ACC112 (cell line): ENCODE measurements at regions not wholly inside any gene's neighbourhood (a gene's known extent, or its start where the extent isn't known, plus 50 kb on each side); places are given as distances from the start of the nearest gene placed in this dataset.
A peak's percentile ranks its signal among the peaks of the same experiment; 100 is the strongest.
"Not testable (repeated sequence)": the region's sequence is repeated elsewhere in the genome, so short reads cannot be mapped to it uniquely, and the experiment has no call there.

Source experiments
- H2AFZ ChIP-seq: fragments of 200-600 bp; sonication (generic); one replicate; pipeline ENCODE4 v1.6.0; 2017; ENCODE audit warnings: antibody characterized with exemption, low read length; ENCODE audit not compliant: unreplicated experiment
- H3K27ac ChIP-seq: fragments of 200-600 bp; sonication (generic); 2 replicates; pipeline ENCODE4 v1.5.1; 2014; ENCODE audit warnings: low read depth, mild to moderate bottlenecking, antibody characterized with exemption, low read length, moderate library complexity
- H3K27me3 ChIP-seq: fragments of 200-600 bp; sonication (generic); 2 replicates; pipeline ENCODE4 v1.6.1; 2014; ENCODE audit warnings: mild to moderate bottlenecking, antibody characterized with exemption, low read length, moderate library complexity, mixed read lengths; ENCODE audit not compliant: insufficient read depth
- H3K36me3 ChIP-seq: fragments of 200-600 bp; sonication (generic); 2 replicates; pipeline ENCODE4 v1.6.1; 2016; ENCODE audit warnings: mild to moderate bottlenecking, antibody characterized with exemption, low read length, moderate library complexity, mixed read lengths; ENCODE audit not compliant: insufficient read depth
- H3K4me1 ChIP-seq: fragments of 200-600 bp; sonication (generic); one replicate; pipeline ENCODE4 v1.6.1; 2016; ENCODE audit warnings: low read length, mixed read lengths; ENCODE audit not compliant: insufficient read depth, unreplicated experiment, control insufficient read depth
- H3K4me3 ChIP-seq: fragments of 200-600 bp; sonication (generic); 2 replicates; pipeline ENCODE4 v1.5.1; 2014; ENCODE audit warnings: mild to moderate bottlenecking, low read depth, low read length
- H3K79me2 ChIP-seq: fragments of 200-600 bp; sonication (generic); one replicate; pipeline ENCODE4 v1.6.0; 2016; ENCODE audit warnings: low read length; ENCODE audit not compliant: control insufficient read depth, unreplicated experiment, insufficient read depth

- Histone ChIP-seq H2AFZ (no peak overlapping the region), H3K4me3 (no peak overlapping the region), H3K27ac (no peak overlapping the region), H3K79me2 (no peaks in the 10 kb centered on the region), H3K36me3 (no peaks in the 10 kb centered on the region), H3K27me3 (no peaks in the 10 kb centered on the region), H3K4me1 (peaks cover 21% of the 10 kb centered on the region)
These were observed 286.5 kb downstream of the C1D start for GRCh38 chr2:67776276-67776675.

DNA sequence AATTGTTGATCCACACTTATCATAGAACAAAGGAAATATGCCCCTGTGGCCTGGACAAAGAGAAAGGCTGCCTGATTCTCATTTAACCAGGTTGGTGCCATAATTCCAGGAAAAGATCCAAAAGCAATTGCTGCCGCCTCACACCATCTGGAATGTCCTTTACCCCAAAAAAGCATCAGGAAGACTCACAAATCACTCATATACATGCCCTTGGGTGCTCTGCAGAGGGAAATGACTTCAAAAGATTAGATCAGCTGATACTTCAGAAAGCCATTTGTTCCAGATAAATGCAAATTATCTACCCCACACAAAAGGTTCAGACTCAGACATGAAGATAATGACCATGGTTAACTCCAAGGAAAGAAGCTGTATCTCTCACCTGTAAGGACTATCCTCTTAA lies 285.8 kb downstream of the C1D start:
- H2AFZ ChIP-seq: no peak overlapping the region

GRCh38 chr2:67777836-67778429 lies 284.9 kb downstream of the C1D start:
- Histone ChIP-seq H3K4me1 (peaks cover 32% of the 10 kb centered on the region), H3K36me3 (no peaks in the 10 kb centered on the region), H3K4me3 (no peak overlapping the region), H3K27me3 (no peaks in the 10 kb centered on the region), H3K79me2 (no peaks in the 10 kb centered on the region), H2AFZ (no peak overlapping the region), H3K27ac (no peak overlapping the region)

More for the DNA sequence above, 285.8 kb downstream of the C1D start:
- no peak overlapping the region for H3K27ac ChIP-seq
- no peaks in the 10 kb centered on the region for H3K36me3 ChIP-seq
- no peak overlapping the region for H3K4me3 ChIP-seq
- H3K4me1 ChIP-seq: peaks cover 23% of the 10 kb centered on the region
- H3K27me3 ChIP-seq: no peaks in the 10 kb centered on the region
- H3K79me2 ChIP-seq: no peaks in the 10 kb centered on the region

GRCh38 chr2:67780841-67781240 lies 282.0 kb downstream of the C1D start:
- H2AFZ ChIP-seq, H3K36me3 ChIP-seq, H3K4me3 ChIP-seq, H3K79me2 ChIP-seq, H3K27me3 ChIP-seq: not testable (repeated sequence)
- peaks cover 32% of the 10 kb centered on the region for H3K4me1 ChIP-seq
- peak overlapping the region; percentile 8; the same call in 1 of the 2 replicates for H3K27ac ChIP-seq

- Histone ChIP-seq H3K27ac (no peak overlapping the region), H3K4me3 (no peak overlapping the region), H2AFZ (peak overlapping the region; percentile 7), H3K36me3 (no peaks in the 10 kb centered on the region), H3K79me2 (no peaks in the 10 kb centered on the region), H3K4me1 (peaks cover 22% of the 10 kb centered on the region), H3K27me3 (no peaks in the 10 kb centered on the region)
These were observed 280.4 kb downstream of the C1D start for GRCh38 chr2:67782443-67782842.

GRCh38 chr2:67783026-67783425 lies 279.8 kb downstream of the C1D start:
- no peak overlapping the region for H3K4me3 ChIP-seq

GRCh38 chr2:67790622-67791021 lies 272.2 kb downstream of the C1D start:
- no peak overlapping the region for H3K27ac ChIP-seq
- no peaks in the 10 kb centered on the region for H3K36me3 ChIP-seq
- no peaks in the 10 kb centered on the region for H3K27me3 ChIP-seq
- no peaks in the 10 kb centered on the region for H3K79me2 ChIP-seq
- no peak overlapping the region for H2AFZ ChIP-seq
- H3K4me1 ChIP-seq: no peaks in the 10 kb centered on the region
- H3K4me3 ChIP-seq: no peak overlapping the region

More at GRCh38 chr2:67783026-67783425, 279.8 kb downstream of the C1D start:
- no peak overlapping the region for H2AFZ ChIP-seq
- H3K36me3 ChIP-seq: no peaks in the 10 kb centered on the region
- H3K4me1 ChIP-seq: peaks cover 22% of the 10 kb centered on the region
- no peak overlapping the region for H3K27ac ChIP-seq
- no peaks in the 10 kb centered on the region for H3K79me2 ChIP-seq
- H3K27me3 ChIP-seq: no peaks in the 10 kb centered on the region

GRCh38 chr2:67792191-67792590 lies 270.6 kb downstream of the C1D start:
- Histone ChIP-seq H3K79me2 (no peaks in the 10 kb centered on the region), H2AFZ (no peak overlapping the region), H3K27me3 (no peaks in the 10 kb centered on the region), H3K4me3 (no peak overlapping the region), H3K4me1 (no peaks in the 10 kb centered on the region), H3K27ac (no peak overlapping the region), H3K36me3 (no peaks in the 10 kb centered on the region)

DNA sequence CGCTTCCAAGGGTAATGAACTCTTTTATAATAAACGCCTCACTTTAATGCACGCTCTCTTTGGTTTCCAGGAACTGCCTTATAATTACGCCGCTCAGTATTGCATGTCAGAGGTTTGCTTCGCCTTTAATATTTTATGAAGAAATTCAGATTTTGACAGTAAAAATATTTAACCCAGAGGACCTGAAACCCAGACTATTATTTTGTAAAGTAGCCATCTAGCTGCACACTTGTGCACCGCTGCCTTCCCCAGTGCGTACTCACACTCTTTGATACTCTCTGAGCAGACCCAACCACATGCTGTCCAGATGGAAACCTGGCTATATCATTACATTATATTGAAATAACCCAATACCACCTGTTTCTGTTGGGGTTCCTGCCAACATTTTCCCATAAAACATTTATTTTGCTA lies 270.1 kb downstream of the C1D start:
- Histone ChIP-seq H3K79me2 (no peaks in the 10 kb centered on the region), H3K27me3 (no peaks in the 10 kb centered on the region), H3K27ac (no peak overlapping the region)

DNA sequence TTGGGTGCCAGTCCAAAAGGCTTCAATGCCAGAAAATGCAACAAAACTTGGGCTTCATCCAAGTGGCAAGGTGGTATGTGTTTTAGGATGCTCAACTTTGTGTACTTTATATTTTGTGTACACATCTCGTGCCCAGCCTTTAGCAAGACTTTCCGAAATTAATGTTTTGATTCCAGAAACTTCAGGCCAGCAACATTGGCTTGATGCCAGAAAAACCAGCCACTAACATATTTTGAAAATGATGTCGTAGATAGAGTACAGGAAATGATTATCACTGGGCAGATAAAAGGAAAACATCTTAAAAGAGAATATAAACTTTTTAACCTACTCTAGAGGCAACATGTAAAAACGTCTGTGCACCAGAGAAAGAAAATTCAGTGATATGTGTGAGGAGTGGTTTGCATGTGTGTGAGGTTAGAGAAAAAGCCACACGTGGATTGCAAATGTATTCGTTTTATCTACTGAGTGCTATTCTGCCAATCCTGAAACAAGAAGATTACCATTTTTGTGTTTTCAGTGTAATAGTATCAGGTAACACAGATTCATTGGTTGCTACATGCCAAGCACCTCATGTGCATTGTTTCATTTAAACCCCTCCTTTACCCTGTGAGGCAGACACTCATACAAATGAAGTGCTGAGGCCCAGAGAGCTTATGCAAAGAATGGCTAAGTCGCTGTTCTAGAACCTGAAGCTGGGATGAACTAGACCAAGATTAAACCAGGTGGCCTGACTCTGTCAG lies 264.8 kb downstream of the C1D start:
- Histone ChIP-seq H3K79me2 (no peaks in the 10 kb centered on the region), H3K4me1 (peaks cover 16% of the 10 kb centered on the region), H3K36me3 (no peaks in the 10 kb centered on the region), H2AFZ (peak overlapping the region; percentile 28), H3K4me3 (no peak overlapping the region), H3K27me3 (no peaks in the 10 kb centered on the region), H3K27ac (no peak overlapping the region)

More for the DNA sequence above, 270.1 kb downstream of the C1D start:
- H3K4me1 ChIP-seq: peaks cover 5% of the 10 kb centered on the region
- no peak overlapping the region for H2AFZ ChIP-seq
- H3K4me3 ChIP-seq: no peak overlapping the region
- H3K36me3 ChIP-seq: no peaks in the 10 kb centered on the region

- no peak overlapping the region for H3K27ac ChIP-seq
- H3K79me2 ChIP-seq: no peaks in the 10 kb centered on the region
- no peaks in the 10 kb centered on the region for H3K27me3 ChIP-seq
- no peaks in the 10 kb centered on the region for H3K36me3 ChIP-seq
- no peak overlapping the region for H2AFZ ChIP-seq
- H3K4me3 ChIP-seq: no peak overlapping the region
- peaks cover 16% of the 10 kb centered on the region for H3K4me1 ChIP-seq
These were observed 264.2 kb downstream of the C1D start for GRCh38 chr2:67798541-67799160.
